Stimulated activated CD4-positive, alpha-beta T cell treated with anti-CD3 and anti-CD28 coated beads, Interleukin-4, amount 100 ng/mL, for 4 hours (primary cell): ENCODE measurements at regions not wholly inside any gene's neighbourhood (a gene's known extent, or its start where the extent isn't known, plus 50 kb on each side); places are given as distances from the start of the nearest gene placed in this dataset.

ENCODE experiments used
- DNase-seq, 2 experiments: peaks; one replicate each; pipeline ENCODE4 v3.0.0-alpha.2; 2020

GRCh38 chr6:14966096-14966905, 279.6 kb upstream of the JARID2 start:
- DNase-seq = no peak

- DNase-seq = no peak
These were observed 278.8 kb upstream of the JARID2 start for GRCh38 chr6:14966906-14967711.

GRCh38 chr6:14968056-14968637, 277.7 kb upstream of the JARID2 start:
- no peak for DNase-seq

- DNase-seq = no peak
These were observed 276.7 kb upstream of the JARID2 start for GRCh38 chr6:14969126-14969525.

- DNase-seq = no peak
These were observed 273.3 kb upstream of the JARID2 start for GRCh38 chr6:14972379-14973067.

- no peak for DNase-seq
These were observed 271.5 kb upstream of the JARID2 start for GRCh38 chr6:14974372-14974771.

GRCh38 chr6:14974792-14975470, 270.9 kb upstream of the JARID2 start:
- no peak for DNase-seq

GRCh38 chr6:14975471-14975817, 270.4 kb upstream of the JARID2 start:
- no peak for DNase-seq

- DNase-seq = no peak
These were observed 268.0 kb upstream of the JARID2 start for GRCh38 chr6:14977747-14978382.

GRCh38 chr6:14981960-14982359, 263.9 kb upstream of the JARID2 start:
- no peak for DNase-seq

- no peak for DNase-seq
These were observed 262.0 kb upstream of the JARID2 start for GRCh38 chr6:14983599-14984518.

- DNase-seq = no peak
These were observed 261.4 kb upstream of the JARID2 start for GRCh38 chr6:14984519-14984853.

- DNase-seq = no peak
These were observed 260.5 kb upstream of the JARID2 start for GRCh38 chr6:14985366-14985765.

- DNase-seq = no peak
These were observed 259.5 kb upstream of the JARID2 start for GRCh38 chr6:14986370-14986769.

GRCh38 chr6:14987490-14987889, 258.4 kb upstream of the JARID2 start:
- no peak for DNase-seq

- DNase-seq = no peak
These were observed 253.5 kb upstream of the JARID2 start for GRCh38 chr6:14992382-14992781.

GRCh38 chr6:14995208-14995607, 250.7 kb upstream of the JARID2 start:
- no peak for DNase-seq

GRCh38 chr6:14995966-14996602, 249.8 kb upstream of the JARID2 start:
- DNase-seq = no peak

GRCh38 chr6:14996892-14997291, 249.0 kb upstream of the JARID2 start:
- DNase-seq = no peak

GRCh38 chr6:14997507-14997906, 248.4 kb upstream of the JARID2 start:
- DNase-seq = no peak

- DNase-seq = no peak
These were observed 246.8 kb upstream of the JARID2 start for GRCh38 chr6:14999106-14999505.
